ENCODE measurements at regions not wholly inside any gene's neighbourhood (a gene's known extent, or its start where the extent isn't known, plus 50 kb on each side); places are given as distances from the start of the nearest gene placed in this dataset.

DNA sequence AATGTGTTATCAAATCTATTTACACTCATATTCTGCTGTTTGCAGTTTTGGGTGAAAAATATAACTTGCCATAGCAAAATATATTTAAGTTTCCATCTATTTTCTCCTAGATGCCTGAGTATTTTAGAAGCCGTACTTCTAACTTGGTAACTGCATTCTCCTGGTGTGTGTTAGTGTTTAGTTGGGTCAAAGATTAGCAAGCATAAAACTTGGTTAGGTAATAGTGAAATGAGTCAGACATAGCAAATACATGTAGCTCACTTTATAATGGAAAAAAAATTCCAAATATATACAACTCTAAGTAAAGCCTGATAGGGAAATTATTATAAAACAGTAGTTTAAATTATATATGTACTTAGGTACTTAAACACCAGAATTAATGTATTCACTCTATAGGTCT, 640.7 kb upstream of the ST8SIA4 start:
- Histone ChIP-seq H3K4me2 (ENCODE audit: insufficient read depth, low read length) (no peak overlapping the region), H3K79me2 (ENCODE audit: control insufficient read depth, insufficient read depth, low read length) (no peaks in the 10 kb centered on the region), H3K9me3 (replicated peaks; ENCODE audit: control insufficient read depth, insufficient read depth, low read length) (no peaks in the 10 kb centered on the region), H3K4me1 (ENCODE audit: control insufficient read depth, extremely low read depth, insufficient read depth, low read length) (no peaks in the 10 kb centered on the region), H3K9ac (replicated peaks; ENCODE audit: extremely low read depth, insufficient read depth, low read length) (no peak overlapping the region), H3K4me3 (replicated peaks in 1 of 3; ENCODE audit: insufficient read depth in 1 of 3, low read depth in 1 of 3, low read length in 3 of 3) (no peak overlapping the region), H3K27ac (ENCODE audit: insufficient read depth, low read depth, low read length) (no peak overlapping the region), H2AFZ (ENCODE audit: low read depth, low read length) (no peak overlapping the region), H3K27me3 (ENCODE audit: control insufficient read depth in 2 of 2, insufficient read depth in 2 of 2, low read length in 2 of 2) (no peaks in the 10 kb centered on the region), H4K20me1 (replicated peaks; ENCODE audit: control insufficient read depth, extremely low read depth, insufficient read depth, low read length) (no peaks in the 10 kb centered on the region), H3K36me3 (ENCODE audit: control insufficient read depth in 2 of 2, extremely low read depth in 1 of 2, insufficient read depth in 2 of 2, low read length in 2 of 2) (no peaks in the 10 kb centered on the region), H3K9me1 (replicated peaks; ENCODE audit: control insufficient read depth, extremely low read depth, insufficient read depth, low read length) (no peaks in the 10 kb centered on the region)
- BruUV-seq (replicated peaks), result no TSS peak
- intact Hi-C loops (cut with micrococcal nuclease) (no loop called here), dilution Hi-C loops (cut with MboI; ENCODE audit: extremely low pct_ligation_motif_present, low sequenced_read_pairs) (no loop called here)
- FAIRE-seq (no peak), DNase-seq (ENCODE audit: low read depth, low spot score) (no peak)
- ChIA-PET POLR2A (no interaction called here), CTCF (no interaction called here)
- no peak for TF ChIP-seq EZH2 (IDR thresholded peaks at IDR 0.05; ENCODE audit: borderline replicate concordance, low read depth, low read length, severe bottlenecking)
- TF ChIP-seq GATA2 (IDR thresholded peaks at IDR 0.05; ENCODE audit: insufficient read depth, insufficient read length, low read depth, low read length), result no peak
- no peak for TF ChIP-seq POLR2A (IDR thresholded peaks at IDR 0.05; ENCODE audit: low read depth, low read length)
- TF ChIP-seq, protein P1, sequence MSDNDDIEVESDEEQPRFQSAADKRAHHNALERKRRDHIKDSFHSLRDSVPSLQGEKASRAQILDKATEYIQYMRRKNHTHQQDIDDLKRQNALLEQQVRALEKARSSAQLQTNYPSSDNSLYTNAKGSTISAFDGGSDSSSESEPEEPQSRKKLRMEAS (IDR thresholded peaks at IDR 0.05; ENCODE audit: insufficient read depth, insufficient read length), result no peak
- no peak for TF ChIP-seq POLR2AphosphoS5 (IDR thresholded peaks at IDR 0.05; ENCODE audit: insufficient read depth, low read depth, low read length)
- TF ChIP-seq MYC (IDR thresholded peaks at IDR 0.05; ENCODE audit: low read depth, low read length), result no peak
- TF ChIP-seq FOS (IDR thresholded peaks at IDR 0.05; ENCODE audit: borderline replicate concordance, insufficient read depth, low read length), result no peak
- no peak for TF ChIP-seq JUN (IDR thresholded peaks at IDR 0.05; ENCODE audit: borderline replicate concordance, insufficient read depth, insufficient read length, low read depth)
- TF ChIP-seq, protein P2, sequence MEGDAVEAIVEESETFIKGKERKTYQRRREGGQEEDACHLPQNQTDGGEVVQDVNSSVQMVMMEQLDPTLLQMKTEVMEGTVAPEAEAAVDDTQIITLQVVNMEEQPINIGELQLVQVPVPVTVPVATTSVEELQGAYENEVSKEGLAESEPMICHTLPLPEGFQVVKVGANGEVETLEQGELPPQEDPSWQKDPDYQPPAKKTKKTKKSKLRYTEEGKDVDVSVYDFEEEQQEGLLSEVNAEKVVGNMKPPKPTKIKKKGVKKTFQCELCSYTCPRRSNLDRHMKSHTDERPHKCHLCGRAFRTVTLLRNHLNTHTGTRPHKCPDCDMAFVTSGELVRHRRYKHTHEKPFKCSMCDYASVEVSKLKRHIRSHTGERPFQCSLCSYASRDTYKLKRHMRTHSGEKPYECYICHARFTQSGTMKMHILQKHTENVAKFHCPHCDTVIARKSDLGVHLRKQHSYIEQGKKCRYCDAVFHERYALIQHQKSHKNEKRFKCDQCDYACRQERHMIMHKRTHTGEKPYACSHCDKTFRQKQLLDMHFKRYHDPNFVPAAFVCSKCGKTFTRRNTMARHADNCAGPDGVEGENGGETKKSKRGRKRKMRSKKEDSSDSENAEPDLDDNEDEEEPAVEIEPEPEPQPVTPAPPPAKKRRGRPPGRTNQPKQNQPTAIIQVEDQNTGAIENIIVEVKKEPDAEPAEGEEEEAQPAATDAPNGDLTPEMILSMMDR (IDR thresholded peaks at IDR 0.05; ENCODE audit: extremely low read depth in 1 of 2, insufficient read depth in 1 of 2, low read depth in 1 of 2, low read length in 2 of 2), result no peak
